Amygdala (tissue), 56 donors: ENCODE measurements at regions not wholly inside any gene's neighbourhood (a gene's known extent, or its start where the extent isn't known, plus 50 kb on each side); places are given as distances from the start of the nearest gene placed in this dataset.

Source experiments
- DNase-seq, 56 donors: peaks; one replicate each; lab custom pipeline; 2025; lab: John Stamatoyannopoulos, UW

GRCh38 chr5:173777149-173777548 lies 111.0 kb upstream of the CPEB4 start:
- DNase-seq, result no peak

- no peak for DNase-seq
Observed at GRCh38 chr5:173777674-173778073, 110.5 kb upstream of the CPEB4 start.

GRCh38 chr5:173778152-173778782 lies 109.9 kb upstream of the CPEB4 start:
- DNase-seq, result no peak

GRCh38 chr5:173778784-173779304 lies 109.3 kb upstream of the CPEB4 start:
- DNase-seq, result no peak

- DNase-seq, result no peak
Observed at GRCh38 chr5:173780235-173781234, 107.6 kb upstream of the CPEB4 start.

DNA sequence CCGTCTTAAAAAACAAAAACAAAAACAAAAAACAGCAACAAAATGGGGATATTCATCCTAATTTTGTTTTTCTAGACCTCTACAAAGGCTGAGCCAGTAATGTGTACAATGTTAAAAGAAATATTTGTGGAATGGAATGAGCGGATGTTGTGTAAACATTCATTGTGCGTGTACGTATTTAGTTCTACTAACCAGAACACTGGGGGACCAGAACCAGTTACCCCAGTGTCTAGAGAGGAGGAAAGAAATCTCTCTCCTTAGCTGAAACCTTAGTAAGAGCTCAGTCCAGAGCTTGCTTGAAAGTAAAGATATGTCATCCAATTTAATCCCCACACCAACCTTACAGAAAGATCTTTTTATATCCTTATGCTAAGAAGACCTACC lies 106.7 kb upstream of the CPEB4 start:
- DNase-seq, result no peak

- peak in 51 of 56 donors; percentile 15 to 85 (median 59) for DNase-seq
Observed at GRCh38 chr5:173781816-173782670, 106.1 kb upstream of the CPEB4 start.

GRCh38 chr5:173782671-173783101 lies 105.5 kb upstream of the CPEB4 start:
- no peak for DNase-seq

- no peak for DNase-seq
Observed at GRCh38 chr5:173783371-173783770, 104.8 kb upstream of the CPEB4 start.

- DNase-seq, result no peak
Observed at GRCh38 chr5:173785400-173785799, 102.7 kb upstream of the CPEB4 start.

DNA sequence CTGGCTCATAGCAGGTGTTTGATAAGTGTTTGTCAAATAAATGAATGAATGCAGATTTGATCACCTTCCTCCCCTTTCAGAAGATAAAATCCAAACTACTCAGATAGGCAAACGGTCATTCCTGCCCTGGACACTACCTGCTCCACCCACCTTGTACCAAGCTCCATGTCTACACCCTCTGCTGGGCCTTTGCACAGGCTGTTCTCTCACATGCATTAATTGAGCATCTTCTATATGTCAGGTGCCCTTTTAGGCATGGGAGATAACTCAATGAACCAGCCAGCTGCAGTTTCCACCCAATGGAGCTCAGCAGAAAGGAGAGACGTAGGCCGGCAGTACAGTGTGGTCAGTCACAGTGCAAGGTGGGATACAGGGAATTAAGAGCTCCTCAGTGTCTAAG lies 102.3 kb upstream of the CPEB4 start:
- no peak for DNase-seq

GRCh38 chr5:173786286-173787187 lies 101.6 kb upstream of the CPEB4 start:
- DNase-seq, result no peak

- DNase-seq, result no peak
Observed at GRCh38 chr5:173789031-173789920, 98.9 kb upstream of the CPEB4 start.

- DNase-seq, result no peak
Observed at GRCh38 chr5:173790177-173790719, 97.9 kb upstream of the CPEB4 start.

GRCh38 chr5:173790836-173791546 lies 97.2 kb upstream of the CPEB4 start:
- no peak for DNase-seq

- no peak for DNase-seq
Observed at GRCh38 chr5:173791878-173792277, 96.3 kb upstream of the CPEB4 start.

DNA sequence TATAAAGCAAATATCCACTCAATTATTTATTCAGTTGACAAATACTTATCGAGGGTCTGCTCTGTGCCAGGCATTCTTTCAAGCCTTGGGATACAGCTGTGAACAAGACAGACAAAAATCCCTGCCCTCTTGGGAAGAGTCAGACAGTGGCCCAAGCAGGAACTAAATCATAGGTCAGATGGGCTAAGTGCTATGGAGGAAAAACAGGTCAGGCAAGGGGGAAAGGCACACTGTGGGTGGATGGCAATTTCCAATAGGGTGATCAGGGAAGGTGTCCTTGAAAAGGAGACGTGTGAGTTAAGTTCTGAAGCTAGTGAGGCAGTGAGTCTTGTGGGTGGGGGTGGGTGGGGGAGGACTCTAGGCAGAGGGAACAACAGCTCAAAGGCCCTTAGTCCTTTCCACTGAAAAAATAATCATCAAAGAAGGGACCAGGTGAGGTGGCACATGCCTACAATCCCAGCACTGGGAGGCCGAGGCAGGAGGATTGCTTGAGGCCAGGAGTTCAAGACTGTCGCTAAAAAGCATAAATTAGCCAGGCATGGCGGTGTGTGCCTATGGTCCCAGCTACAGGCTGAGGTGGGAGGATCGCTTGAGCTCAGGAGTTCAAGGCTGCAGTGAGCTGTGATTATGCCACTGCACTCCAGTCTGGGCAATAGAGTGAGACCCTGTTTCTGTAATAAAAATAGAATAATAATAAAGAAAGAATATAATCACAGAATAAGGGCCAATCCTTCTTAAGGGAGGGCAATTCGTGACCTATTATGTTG lies 95.2 kb upstream of the CPEB4 start:
- DNase-seq, result no peak
